ENCODE measurements at regions not wholly inside any gene's neighbourhood (a gene's known extent, or its start where the extent isn't known, plus 50 kb on each side); places are given as distances from the start of the nearest gene placed in this dataset.

DNA sequence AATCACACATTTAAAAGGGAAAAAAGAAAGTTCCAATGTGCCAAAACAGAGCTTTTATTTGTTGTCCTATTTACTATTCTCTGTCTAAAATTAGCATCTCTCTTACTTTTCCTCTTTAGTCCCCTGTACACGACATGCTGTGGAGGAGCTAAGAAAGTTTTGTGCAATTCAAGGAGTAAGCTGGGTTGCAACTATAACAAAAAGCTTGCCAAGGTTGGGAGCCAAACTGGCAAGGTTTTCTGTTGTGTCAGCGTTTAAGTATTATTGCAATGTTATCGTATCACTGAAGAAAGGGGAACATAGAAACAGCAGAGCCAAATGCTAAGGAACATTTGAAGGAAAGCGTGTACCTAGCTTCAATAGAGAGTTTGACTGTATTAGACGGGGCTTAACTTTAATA lies 680.8 kb downstream of the CETN3 start:
- DNase-seq (ENCODE audit: low spot score): no peak

DNA sequence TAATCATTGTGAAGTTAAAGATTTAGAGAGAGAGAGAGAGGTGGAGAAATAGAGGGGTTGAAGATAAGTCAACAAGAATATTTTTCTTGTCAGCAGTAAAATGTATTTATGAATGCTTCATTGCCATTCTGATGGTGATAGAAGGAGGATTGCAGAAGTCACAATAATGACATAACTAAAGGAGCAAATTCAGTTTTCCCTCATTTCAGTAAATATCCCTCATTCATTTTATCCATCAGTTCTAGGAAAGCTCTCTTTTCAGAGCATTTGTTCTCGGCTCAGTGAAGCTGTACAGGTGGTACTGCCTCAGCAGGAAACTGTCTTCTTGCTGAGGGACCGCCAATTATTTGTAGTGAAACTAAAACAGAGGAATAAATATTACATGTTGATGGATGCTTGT lies 681.4 kb downstream of the CETN3 start:
- DNase-seq (ENCODE audit: low spot score): no peak

DNA sequence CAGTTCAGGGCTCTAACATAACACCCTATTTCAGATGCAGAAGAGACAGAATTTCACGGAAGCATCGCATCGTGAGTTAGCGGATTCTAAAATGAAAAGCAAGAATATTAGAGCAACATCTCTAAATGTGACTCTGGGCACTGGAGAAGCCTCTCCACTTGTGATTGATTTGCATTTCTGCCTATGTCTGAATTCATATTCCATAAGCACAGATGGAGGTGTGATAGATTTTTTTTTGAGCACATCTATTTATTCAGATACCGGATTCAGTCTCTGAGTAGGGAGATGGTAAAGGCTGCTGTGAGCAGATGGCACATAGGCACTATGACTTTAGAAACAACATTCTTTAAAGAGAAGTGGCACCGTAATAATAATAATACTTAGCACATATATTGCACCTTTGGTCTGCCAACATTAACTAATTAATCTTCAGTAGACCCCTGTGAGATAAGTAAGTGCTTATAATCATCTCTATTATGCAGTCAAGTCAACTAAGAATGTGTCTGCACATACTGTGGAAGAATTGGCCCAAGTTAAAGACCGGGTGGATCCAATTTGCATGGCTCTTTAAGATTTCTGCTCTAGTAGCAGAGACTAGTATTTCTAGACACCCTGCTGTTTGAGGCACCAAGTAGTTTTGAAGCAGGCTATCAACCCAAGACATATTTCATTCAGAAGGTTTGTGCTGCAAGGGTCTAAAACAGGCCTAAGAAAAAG lies 685.0 kb downstream of the CETN3 start:
- DNase-seq (ENCODE audit: low spot score): no peak

DNA sequence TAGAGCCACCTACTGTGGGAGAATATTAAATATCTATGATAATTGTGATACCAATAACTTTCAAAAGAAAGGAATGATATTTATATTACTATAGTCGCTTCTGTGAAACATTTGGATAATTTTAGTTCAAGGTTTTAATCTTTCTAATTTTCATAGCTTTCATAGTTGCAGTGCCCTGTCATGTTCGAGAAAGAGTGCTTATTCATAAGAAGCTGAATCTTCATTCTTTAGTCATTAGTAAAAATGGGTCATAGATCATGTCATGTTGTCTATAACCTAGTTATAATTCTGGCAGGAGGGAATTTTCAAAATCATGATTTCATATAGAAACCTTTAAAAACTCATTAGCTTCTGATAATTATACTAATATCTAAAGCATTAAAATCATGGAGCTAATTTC lies 685.6 kb downstream of the CETN3 start:
- no peak for DNase-seq (ENCODE audit: low spot score)

DNA sequence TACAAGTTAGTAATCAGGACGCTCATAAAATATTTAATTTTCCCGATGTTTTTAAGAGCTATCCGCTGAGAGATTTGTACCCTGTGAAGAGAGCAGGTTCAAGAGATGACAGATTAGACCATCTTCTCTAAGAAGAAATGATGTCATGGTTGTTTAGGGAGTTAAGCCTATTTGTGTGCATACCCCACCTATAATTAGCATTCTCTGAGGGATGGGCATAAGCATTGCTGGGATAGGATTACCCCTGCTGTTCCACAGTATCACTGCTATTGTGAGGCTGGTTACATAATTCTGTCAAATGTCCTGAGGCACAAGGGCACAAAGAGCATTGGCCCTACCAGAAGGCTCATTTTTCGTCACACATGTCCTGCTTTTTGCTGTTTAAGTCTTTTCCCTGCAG lies 687.0 kb downstream of the CETN3 start:
- DNase-seq (ENCODE audit: low spot score): no peak

DNA sequence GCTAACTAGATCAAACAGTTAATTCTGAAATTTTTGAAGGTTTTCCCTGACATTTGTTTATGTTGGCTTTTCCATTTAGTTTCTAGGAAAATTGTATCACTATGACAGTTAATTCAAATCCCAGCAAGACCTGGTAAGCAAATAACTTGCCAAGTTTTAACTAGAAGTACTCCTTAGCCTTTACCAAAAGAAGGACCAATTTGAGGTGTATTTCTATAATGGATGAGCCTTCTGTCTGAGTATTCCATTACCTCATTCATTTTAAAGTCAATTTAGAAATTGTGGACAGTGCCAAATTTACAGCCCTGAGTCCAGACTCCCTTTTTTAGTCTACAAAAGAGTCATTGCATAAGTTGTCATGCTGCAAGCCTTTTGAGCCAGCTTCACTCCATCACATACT lies 687.6 kb downstream of the CETN3 start:
- DNase-seq (ENCODE audit: low spot score): no peak

DNA sequence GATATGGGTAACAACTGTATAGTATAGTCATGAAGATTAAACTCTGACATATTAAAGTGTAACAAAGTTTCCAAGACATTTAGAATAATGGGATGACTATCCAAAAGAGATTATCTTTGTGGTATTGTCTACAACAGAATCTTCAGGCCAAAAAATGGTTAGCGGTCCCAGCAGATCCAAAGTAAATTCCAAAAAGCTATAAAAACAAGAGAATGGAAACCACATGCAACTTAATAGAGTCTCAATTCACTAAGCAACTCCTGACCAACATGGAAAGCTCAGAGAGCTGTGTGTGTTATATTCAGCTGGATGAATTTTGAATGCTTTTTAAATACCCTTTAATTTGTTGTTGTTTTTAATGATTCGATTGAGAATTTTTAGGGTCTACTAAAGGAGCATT lies 688.2 kb downstream of the CETN3 start:
- DNase-seq (ENCODE audit: low spot score): no peak

DNA sequence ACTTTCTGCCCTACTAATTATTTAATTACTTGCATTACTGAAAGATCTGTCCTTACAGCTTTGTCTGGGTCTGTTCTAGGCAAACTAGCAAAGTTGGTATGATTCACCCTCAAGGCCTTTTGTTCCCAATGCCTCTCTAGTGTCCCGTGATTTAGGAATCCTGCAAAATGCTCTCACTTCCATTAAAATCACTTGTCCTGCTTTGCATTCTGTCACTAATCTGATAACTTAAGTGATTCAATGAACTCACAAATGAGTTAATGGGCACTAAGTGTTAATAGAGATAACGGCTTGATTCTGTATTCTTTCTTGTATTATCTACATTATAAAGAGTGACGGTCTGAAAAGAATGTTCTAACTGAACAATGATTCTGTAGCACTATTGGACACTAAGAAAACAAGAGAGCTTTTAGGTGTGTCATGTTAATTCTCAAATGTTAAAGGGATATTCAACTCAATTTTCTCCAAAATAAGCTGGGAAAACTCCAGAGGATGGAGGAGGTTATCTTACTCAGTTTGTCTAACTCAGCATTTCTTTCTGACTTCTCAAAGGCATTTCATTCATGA lies 697.3 kb downstream of the CETN3 start:
- DNase-seq (ENCODE audit: low spot score): no peak

DNA sequence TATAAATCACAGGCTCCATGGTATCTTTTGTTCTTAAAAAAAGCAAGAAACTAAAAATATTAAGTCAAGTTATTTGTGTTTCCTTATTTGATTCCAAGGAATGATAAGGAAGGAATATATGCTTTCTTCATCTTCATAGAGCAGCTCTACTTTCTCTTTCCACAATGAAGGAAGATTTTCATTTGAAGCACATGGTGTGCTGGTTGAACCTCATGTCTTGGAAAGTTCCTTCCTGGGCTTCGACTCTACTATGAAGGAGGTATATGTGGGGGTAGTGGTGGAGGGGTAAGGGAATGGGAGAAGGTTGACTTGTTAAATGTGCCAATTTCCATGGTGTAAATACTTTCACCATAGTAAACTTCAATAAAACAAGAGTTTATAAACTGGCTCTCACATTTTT lies 698.0 kb downstream of the CETN3 start:
- no peak for DNase-seq (ENCODE audit: low spot score)

DNA sequence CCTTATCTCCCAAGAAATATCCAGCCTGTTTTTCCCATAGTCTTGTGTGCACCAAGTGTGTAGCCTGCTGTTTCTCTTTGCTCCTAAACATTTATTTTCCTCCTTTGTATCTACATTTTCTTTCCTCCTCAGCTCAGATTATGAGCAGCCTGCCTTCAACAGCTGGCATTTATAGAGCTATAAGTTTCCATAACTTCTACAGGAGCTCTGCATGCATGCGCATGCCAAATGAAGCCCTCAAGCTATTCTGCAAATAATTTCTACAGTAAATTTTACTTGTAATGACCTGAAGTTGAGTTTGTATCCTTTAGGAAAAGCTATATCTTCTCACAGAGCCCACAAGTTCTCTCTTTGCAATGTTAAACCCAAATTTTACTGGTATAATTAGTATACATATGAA lies 699.5 kb downstream of the CETN3 start:
- no peak for DNase-seq (ENCODE audit: low spot score)

DNA sequence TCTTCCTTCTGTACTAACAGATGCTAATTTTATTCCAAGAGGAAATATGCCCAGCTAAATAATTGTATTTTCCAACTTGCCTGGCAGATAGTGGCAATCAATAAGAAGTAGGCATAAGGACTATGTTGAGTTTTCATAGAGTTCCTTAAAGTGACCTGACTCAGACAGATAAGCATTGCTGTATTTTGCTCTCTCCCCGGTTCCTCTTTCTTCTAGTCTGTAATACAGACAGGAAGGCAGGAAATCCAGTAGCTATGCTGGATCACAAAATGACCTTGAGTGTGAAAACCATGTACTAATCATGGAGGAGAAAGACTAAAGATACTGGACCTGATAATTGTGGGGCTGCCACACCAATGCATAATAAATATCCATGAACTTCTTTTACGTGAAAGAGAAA lies 701.7 kb downstream of the CETN3 start:
- peak; percentile 3 for DNase-seq (ENCODE audit: low spot score)

DNA sequence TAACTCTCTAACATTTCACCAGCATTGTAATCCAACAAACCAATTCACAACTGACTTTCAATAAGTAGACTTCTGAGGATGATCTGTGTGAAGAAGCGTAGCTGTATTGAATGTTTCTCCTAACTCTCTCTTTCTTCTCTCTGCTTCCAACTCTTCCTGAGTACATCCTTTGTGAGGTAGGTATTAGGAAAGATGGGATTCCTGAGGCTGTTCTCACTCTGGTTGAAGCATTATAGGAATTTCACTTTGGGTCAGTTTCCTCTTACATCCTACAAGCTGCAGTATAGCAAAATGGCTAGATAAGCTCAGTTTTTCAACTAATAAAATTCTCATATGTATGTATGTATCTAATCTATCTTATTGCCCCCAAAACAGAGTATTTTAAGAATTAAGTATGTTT lies 702.8 kb downstream of the CETN3 start:
- no peak for DNase-seq (ENCODE audit: low spot score)

DNA sequence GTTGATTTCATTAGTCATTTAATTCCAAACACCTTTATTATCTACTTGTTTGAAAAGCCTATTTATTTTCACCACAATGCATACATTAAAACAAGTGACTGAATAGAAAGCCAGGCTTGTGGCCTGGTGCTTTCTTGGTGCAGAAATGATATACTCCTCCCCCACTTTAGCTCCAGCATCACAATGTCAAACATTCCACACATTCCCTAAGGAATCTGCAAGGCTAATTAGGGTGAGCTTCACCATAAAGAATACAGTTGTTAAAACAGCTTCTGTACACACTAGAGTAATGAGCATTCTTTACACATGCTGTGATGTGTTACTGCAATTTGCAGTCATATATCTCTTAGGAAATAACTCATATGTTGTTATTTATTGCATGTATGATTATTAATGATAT lies 705.7 kb downstream of the CETN3 start:
- no peak for DNase-seq (ENCODE audit: low spot score)

DNA sequence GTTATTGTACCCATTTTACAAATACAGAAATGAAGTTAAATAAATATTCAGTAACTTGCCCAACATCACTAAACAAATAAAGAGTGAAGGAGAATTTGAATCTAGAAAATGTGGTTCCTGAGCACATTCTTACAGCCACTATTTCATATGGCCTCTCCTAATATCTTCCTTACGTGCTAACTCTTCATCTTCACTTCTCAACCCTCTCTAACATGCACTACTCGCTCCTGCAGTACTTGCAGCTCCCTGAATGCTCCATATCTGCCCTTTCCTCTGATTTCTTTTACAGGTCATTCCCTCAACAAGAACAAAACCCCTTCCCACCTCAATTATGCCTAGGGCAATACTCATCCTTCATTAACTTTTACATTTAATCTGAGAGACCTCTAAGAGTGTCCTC lies 711.5 kb downstream of the CETN3 start:
- DNase-seq (ENCODE audit: low spot score): no peak

DNA sequence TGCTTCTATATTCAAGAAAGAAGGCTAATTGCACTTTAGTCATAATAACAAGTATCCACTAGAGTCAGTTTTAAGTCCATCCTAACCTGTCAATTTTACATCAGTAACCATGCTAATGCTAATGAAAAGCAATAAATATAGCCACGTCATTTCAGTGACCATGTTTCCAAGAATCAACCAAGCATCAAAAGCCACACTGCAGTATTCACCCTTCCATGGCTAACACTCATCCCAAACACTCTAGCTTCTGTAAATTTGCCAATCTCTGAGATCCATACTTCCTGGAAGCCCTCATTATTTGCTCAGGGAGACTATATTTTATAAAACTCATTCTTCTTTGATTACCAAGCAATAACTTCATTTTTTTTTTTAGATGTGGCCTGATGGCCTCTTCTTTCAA lies 712.0 kb downstream of the CETN3 start:
- no peak for DNase-seq (ENCODE audit: low spot score)

DNA sequence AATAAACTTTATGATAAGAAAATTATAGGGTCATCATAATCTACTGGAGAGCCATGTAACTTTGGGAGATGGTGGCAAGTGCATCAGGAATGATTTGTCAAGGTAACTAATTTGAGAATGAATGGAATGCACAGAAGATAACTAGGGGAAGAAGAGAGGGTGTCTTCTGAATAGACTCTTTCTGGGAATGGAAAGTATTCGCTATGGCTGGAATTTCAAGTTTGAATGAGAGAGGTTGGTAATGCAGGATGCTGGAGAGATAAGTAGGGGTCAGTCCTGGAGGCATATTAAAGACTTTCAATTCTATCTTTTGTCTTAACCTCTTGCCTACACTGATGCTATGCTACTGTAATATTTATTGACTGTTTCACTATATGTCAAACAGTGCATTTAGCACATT lies 714.2 kb downstream of the CETN3 start:
- DNase-seq (ENCODE audit: low spot score): no peak

DNA sequence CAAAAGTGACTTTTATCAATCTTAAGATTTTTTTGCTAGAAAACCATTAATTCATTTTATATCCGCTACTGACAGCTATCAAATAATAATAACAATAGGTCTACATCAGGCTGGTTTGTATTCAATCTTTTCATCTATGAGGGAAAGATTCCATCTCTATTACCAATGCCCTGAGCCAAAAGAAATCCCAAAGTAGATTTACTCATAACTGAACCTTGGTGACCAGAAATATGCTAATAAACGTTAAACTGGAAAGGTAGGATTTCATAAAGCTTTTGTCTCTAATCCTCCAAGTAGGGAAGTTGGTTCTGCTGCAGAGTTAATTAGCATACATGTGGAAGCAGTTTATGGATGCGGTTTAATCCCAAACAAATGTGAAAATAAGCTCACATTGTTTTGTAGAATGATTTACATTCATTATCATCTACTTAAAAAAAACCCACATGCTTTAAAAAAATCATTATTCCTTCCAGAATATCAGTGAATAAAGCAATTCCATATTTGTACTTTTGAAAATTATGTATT lies 715.5 kb downstream of the CETN3 start:
- DNase-seq (ENCODE audit: low spot score): no peak

DNA sequence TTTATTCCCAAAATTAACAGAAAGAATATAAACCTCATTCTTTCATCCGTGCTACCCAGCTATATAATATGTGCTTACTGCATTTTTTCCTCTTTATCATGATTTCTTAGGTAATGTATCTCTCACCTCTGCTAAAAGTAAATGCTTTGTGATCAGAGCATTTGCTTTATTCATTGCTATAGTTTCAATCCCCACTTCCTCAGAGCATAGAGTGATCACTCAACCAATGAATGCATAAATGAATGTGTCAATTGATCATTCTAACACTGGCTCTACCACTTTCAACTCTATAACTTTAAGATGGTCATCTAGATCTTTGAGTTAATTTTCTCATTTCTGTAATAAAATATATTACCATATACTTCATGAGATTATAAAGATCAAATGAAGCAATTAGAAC lies 719.2 kb downstream of the CETN3 start:
- no peak for DNase-seq (ENCODE audit: low spot score)

DNA sequence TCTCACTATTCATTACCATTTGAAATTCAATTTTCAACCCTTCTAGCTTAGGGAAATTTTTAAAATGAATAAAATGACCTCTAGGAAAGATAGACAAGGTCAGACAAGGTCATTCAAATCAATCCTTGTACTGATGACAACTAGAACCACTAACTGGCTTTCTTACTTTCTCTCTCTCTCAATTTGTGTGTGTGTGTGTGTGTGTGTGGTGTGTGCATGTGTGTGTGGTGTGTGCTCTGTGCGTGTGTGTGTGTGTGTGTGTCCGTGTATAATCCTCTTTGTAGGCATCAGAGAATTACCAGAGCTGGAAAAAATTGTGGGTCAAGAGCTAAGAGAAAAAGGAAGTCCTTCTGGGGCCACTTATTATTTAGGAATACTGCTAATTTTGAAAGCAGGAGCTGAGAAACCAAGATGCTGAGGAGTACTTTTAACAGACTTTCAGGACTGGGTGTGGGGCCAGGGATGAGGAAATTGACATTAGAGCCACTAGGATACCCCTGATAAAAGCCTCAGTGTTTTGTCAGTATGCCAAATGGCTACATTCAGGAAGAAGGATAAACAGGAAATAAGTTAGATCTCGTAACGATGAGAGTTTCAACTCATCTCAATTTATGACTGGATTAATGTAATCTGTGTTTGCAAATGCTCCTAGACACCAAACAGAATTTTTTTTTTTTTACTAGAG lies 723.3 kb downstream of the CETN3 start:
- DNase-seq (ENCODE audit: low spot score): no peak

DNA sequence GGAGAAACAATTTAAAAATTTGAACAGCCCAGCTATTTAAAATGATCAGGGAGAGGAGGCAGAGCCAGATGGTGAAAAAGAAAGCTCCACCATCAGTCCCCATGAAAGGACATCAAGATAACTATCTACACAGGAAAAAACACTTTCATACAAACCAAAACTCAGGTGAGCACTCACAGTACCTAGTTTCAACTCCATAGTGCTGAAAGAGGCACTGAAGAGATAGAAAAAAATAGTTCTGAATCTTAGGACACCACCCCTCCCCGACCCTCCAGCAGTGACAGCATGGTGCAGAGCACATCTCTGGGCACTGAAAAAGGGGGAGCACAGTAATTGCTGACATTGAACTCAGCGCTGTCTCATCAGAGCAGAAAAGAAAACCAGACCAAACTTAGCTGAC lies 732.9 kb downstream of the CETN3 start:
- no peak for DNase-seq (ENCODE audit: low spot score)

DNA sequence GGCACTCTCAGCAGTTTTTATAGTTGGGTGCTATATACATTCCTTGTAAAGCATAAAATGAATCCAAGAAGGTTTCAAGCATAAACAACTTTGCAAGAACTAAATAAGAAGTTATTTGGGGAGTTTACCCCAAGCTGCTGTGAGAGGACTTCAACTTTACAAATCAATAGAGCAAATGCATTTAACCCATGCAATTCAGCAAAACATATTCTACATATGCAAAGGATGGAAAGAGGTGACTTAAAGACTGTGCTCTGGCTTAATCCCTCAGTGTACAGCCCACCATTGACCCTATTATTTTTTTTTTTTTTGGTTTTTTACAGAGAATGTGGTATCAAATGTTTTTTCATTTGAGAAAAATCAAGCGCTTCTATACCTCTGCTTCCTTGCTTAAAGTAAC lies 736.5 kb downstream of the CETN3 start:
- no peak for DNase-seq (ENCODE audit: low spot score)

DNA sequence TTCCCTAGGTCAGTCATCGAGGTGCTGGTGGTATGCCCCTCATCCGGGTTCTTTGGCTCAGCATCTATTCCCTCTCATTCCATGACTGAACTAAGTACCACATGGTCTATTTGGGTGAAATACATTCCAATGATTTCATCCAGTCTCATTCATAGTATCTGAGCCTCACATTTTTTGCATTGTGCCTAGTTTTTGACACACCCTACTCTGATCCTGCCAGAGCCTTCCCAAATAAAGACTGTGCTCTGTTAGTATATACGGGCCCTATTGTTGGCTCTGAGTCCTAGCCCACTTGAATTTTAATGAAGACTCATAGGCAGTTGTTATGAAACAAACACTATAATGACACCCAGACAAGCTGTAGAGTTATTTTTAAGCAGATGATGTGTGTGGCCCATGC lies 740.7 kb downstream of the CETN3 start:
- no peak for DNase-seq (ENCODE audit: low spot score)

DNA sequence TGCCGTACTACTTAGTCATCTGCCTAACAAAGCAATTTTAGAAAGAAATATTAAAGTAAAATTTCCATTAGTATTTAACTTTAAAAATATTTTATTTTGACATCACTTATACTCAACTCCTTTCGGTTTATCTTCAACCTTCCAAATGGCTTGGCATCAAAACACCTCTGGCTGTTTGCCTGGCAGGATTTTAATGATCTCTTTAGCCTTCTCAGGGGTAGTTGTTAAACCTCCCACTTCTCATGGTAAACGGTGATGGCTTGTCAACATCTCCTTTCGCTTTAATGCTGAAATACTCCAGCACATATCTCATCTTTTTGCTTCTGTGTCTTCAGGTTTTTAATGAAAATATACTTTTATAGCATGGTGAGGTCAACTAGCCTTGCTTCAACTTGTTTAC lies 747.1 kb downstream of the CETN3 start:
- DNase-seq (ENCODE audit: low spot score): no peak

DNA sequence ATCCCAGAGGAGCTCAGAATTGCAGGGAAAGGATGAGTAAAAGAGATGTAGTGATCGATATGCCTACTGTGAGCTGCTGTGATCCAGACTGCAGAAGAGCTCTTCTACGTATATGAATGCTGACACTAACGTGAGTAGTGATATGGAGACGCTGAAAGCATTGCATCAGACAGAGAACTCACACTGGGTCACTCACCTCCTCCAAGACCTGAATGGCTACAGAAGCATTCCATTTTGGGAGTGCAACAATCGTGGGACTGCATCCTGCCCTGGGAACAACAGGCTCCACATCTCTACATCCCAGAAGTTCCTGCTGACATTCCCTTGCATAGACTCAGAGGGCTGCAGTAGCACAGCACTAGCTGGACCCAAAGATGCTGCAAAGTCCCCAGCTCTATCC lies 755.9 kb upstream of the MEF2C start:
- DNase-seq (ENCODE audit: low spot score): no peak
